ENCODE measurements at regions not wholly inside any gene's neighbourhood (a gene's known extent, or its start where the extent isn't known, plus 50 kb on each side); places are given as distances from the start of the nearest gene placed in this dataset.

GRCh38 chr6:12366731-12367130 lies 76.6 kb downstream of the EDN1 start:
- no peaks in the 10 kb centered on the region for H3K79me2 ChIP-seq
- H3K4me1 ChIP-seq: no peaks in the 10 kb centered on the region
- no peak for TF ChIP-seq CTCF (IDR thresholded peaks at IDR 0.05)
- H3K36me3 ChIP-seq (ENCODE audit: control insufficient read depth, insufficient read depth, low read length): no peaks in the 10 kb centered on the region
- H3K27me3 ChIP-seq (ENCODE audit: control insufficient read depth, insufficient read depth, low read length): no peaks in the 10 kb centered on the region
- H3K9me3 ChIP-seq (ENCODE audit: control insufficient read depth, low read length): no peaks in the 10 kb centered on the region
- no peak overlapping the region for H3K9ac ChIP-seq
- H3K4me3 ChIP-seq (ENCODE audit: low read depth, low read length): no peak overlapping the region
- no peak overlapping the region for H2AFZ ChIP-seq
- no peak overlapping the region for H3K4me2 ChIP-seq (ENCODE audit: low read length)
- no peak overlapping the region for H3K27ac ChIP-seq

GRCh38 chr6:12367412-12367811 lies 77.3 kb downstream of the EDN1 start:
- Histone ChIP-seq H3K4me3 (ENCODE audit: low read depth, low read length) (no peak overlapping the region), H2AFZ (no peak overlapping the region), H3K9me3 (ENCODE audit: control insufficient read depth, low read length) (no peaks in the 10 kb centered on the region), H3K4me2 (ENCODE audit: low read length) (no peak overlapping the region), H3K27me3 (ENCODE audit: control insufficient read depth, insufficient read depth, low read length) (no peaks in the 10 kb centered on the region), H3K27ac (no peak overlapping the region), H3K36me3 (ENCODE audit: control insufficient read depth, insufficient read depth, low read length) (no peaks in the 10 kb centered on the region), H3K9ac (no peak overlapping the region), H3K79me2 (no peaks in the 10 kb centered on the region), H3K4me1 (no peaks in the 10 kb centered on the region)
- TF ChIP-seq CTCF (IDR thresholded peaks at IDR 0.05): no peak

GRCh38 chr6:12369355-12369754 lies 79.2 kb downstream of the EDN1 start:
- no peak for TF ChIP-seq CTCF (IDR thresholded peaks at IDR 0.05)
- Histone ChIP-seq H3K4me3 (ENCODE audit: low read depth, low read length) (no peak overlapping the region), H3K4me2 (ENCODE audit: low read length) (no peak overlapping the region), H3K36me3 (ENCODE audit: control insufficient read depth, insufficient read depth, low read length) (no peaks in the 10 kb centered on the region), H3K79me2 (no peaks in the 10 kb centered on the region), H3K27me3 (ENCODE audit: control insufficient read depth, insufficient read depth, low read length) (no peaks in the 10 kb centered on the region), H3K9ac (no peak overlapping the region), H2AFZ (no peak overlapping the region), H3K9me3 (ENCODE audit: control insufficient read depth, low read length) (no peaks in the 10 kb centered on the region), H3K4me1 (no peaks in the 10 kb centered on the region), H3K27ac (no peak overlapping the region)

DNA sequence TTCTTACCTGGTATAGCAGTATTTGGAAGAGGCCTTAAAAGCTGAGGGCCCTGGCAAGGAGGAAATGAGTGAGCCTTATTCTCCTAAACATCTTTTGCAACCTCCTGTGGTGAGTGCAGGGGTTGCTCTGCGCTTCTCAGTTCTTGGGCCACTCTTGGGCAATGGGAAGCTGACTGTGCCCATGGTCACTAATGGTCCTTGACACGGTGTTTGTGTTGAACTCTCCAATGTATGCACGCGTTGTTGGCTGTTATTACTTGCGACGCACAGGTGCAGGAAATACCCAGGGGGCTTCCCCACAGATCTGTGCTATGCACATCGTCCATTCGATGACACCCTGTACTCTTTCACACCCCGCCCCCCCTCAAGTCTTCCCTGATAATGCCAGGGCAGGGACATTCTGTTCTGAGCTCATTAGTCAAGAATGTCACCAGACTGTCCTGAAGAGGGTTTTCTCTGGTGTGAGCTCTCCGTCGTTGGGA lies 79.7 kb downstream of the EDN1 start:
- Histone ChIP-seq H3K27ac (no peak overlapping the region), H3K27me3 (ENCODE audit: control insufficient read depth, insufficient read depth, low read length) (no peaks in the 10 kb centered on the region), H3K9ac (no peak overlapping the region), H3K4me1 (no peaks in the 10 kb centered on the region), H3K36me3 (ENCODE audit: control insufficient read depth, insufficient read depth, low read length) (no peaks in the 10 kb centered on the region), H3K4me2 (ENCODE audit: low read length) (no peak overlapping the region), H3K9me3 (ENCODE audit: control insufficient read depth, low read length) (no peaks in the 10 kb centered on the region), H3K79me2 (no peaks in the 10 kb centered on the region), H2AFZ (no peak overlapping the region), H3K4me3 (ENCODE audit: low read depth, low read length) (no peak overlapping the region)
- no peak for TF ChIP-seq CTCF (IDR thresholded peaks at IDR 0.05)

- H3K27me3 ChIP-seq (ENCODE audit: control insufficient read depth, insufficient read depth, low read length): no peaks in the 10 kb centered on the region
- TF ChIP-seq CTCF (IDR thresholded peaks at IDR 0.05): no peak
- H3K4me3 ChIP-seq (ENCODE audit: low read depth, low read length): no peak overlapping the region
- H3K4me2 ChIP-seq (ENCODE audit: low read length): no peak overlapping the region
- H3K27ac ChIP-seq: no peak overlapping the region
- no peak overlapping the region for H3K9ac ChIP-seq
- H3K36me3 ChIP-seq (ENCODE audit: control insufficient read depth, insufficient read depth, low read length): no peaks in the 10 kb centered on the region
- H3K9me3 ChIP-seq (ENCODE audit: control insufficient read depth, low read length): no peaks in the 10 kb centered on the region
- no peaks in the 10 kb centered on the region for H3K79me2 ChIP-seq
- no peak overlapping the region for H2AFZ ChIP-seq
- H3K4me1 ChIP-seq: no peaks in the 10 kb centered on the region
Measured at GRCh38 chr6:12371151-12371550, 81.0 kb downstream of the EDN1 start.
